Activated gamma-delta T cell (primary cell): ENCODE measurements at regions not wholly inside any gene's neighbourhood (a gene's known extent, or its start where the extent isn't known, plus 50 kb on each side); places are given as distances from the start of the nearest gene placed in this dataset.

Experiments
- DNase-seq: peaks from one replicate; lab custom pipeline; 2025; lab: John Stamatoyannopoulos, UW

- no peak for DNase-seq
Observed at GRCh38 chr3:24641628-24642027, 147.0 kb upstream of the THRB start.

- DNase-seq = no peak
Observed at GRCh38 chr3:24645047-24645446, 150.4 kb upstream of the THRB start.

GRCh38 chr3:24646790-24647189 lies 152.1 kb upstream of the THRB start:
- no peak for DNase-seq

- no peak for DNase-seq
Observed at GRCh38 chr3:24648063-24648462, 153.4 kb upstream of the THRB start.

GRCh38 chr3:24650839-24651238 lies 156.2 kb upstream of the THRB start:
- DNase-seq = no peak

GRCh38 chr3:24657870-24658510 lies 163.3 kb upstream of the THRB start:
- no peak for DNase-seq

GRCh38 chr3:24661175-24661584 lies 166.5 kb upstream of the THRB start:
- DNase-seq = no peak

- no peak for DNase-seq
Observed at GRCh38 chr3:24662449-24663345, 168.0 kb upstream of the THRB start.

GRCh38 chr3:24663406-24663805 lies 168.8 kb upstream of the THRB start:
- no peak for DNase-seq

- DNase-seq = no peak
Observed at GRCh38 chr3:24668039-24668438, 173.4 kb upstream of the THRB start.

- DNase-seq = no peak
Observed at GRCh38 chr3:24670871-24671270, 176.2 kb upstream of the THRB start.

- DNase-seq = no peak
Observed at GRCh38 chr3:24673596-24673995, 178.9 kb upstream of the THRB start.

- no peak for DNase-seq
Observed at GRCh38 chr3:24674261-24674660, 179.6 kb upstream of the THRB start.

GRCh38 chr3:24678021-24678420 lies 183.4 kb upstream of the THRB start:
- no peak for DNase-seq

- no peak for DNase-seq
Observed at GRCh38 chr3:24678421-24678865, 183.8 kb upstream of the THRB start.

- DNase-seq = no peak
Observed at GRCh38 chr3:24679429-24679828, 184.8 kb upstream of the THRB start.

GRCh38 chr3:24680214-24680967 lies 185.7 kb upstream of the THRB start:
- no peak for DNase-seq

- no peak for DNase-seq
Observed at GRCh38 chr3:24682141-24682547, 187.5 kb upstream of the THRB start.

GRCh38 chr3:24683090-24683489 lies 188.4 kb upstream of the THRB start:
- DNase-seq = no peak

- no peak for DNase-seq
Observed at GRCh38 chr3:24683633-24684384, 189.2 kb upstream of the THRB start.

GRCh38 chr3:24684506-24685023 lies 189.9 kb upstream of the THRB start:
- DNase-seq = no peak

- DNase-seq = no peak
Observed at GRCh38 chr3:24686808-24687207, 192.2 kb upstream of the THRB start.
